ENCODE measurements at regions not wholly inside any gene's neighbourhood (a gene's known extent, or its start where the extent isn't known, plus 50 kb on each side); places are given as distances from the start of the nearest gene placed in this dataset.

- no peak for TF ChIP-seq POLR2A (IDR thresholded peaks at IDR 0.05)
- no peak for TF ChIP-seq CTCF (IDR thresholded peaks at IDR 0.05)
These were observed 297.2 kb upstream of the VSTM2A start for GRCh38 chr7:54245020-54245419.
